Endothelial cell of umbilical vein (primary cell): ENCODE measurements at regions not wholly inside any gene's neighbourhood (a gene's known extent, or its start where the extent isn't known, plus 50 kb on each side); places are given as distances from the start of the nearest gene placed in this dataset.

Experiments used
- BruUV-seq: library from RNA; stranded (reverse); fragments of 400-500 nt; replicated peaks from 2 replicates; lab custom pipeline; 2021; lab: Mats Ljungman, UMichigan
- CTCF ChIA-PET: fragments of 300-600, 350-600 bp; sonication (Branson Sonifier 250); formaldehyde crosslinking; loops from one replicate; lab custom pipeline; 2021; ENCODE audit warnings: antibody characterized with exemption, inconsistent platforms; lab: Charles Lee
- POLR2A ChIA-PET: fragments of 300-600, 350-600 bp; sonication (Branson Sonifier 250); formaldehyde crosslinking; loops from one replicate; lab custom pipeline; 2021; ENCODE audit warnings: antibody characterized with exemption, inconsistent platforms; lab: Charles Lee
- DNase-seq: peaks from one replicate; pipeline ENCODE4 v3.0.0-alpha.2; 2011; ENCODE audit warnings: low read depth, low spot score
- FAIRE-seq: peaks from 2 replicates; lab custom pipeline; 2011; peaks lifted over from hg19 to GRCh38; lab: Jason Lieb, UNC
- H2AFZ ChIP-seq: 2 replicates; pipeline ENCODE4 v1.6.0; 2012; ENCODE audit warnings: low read depth, low read length, control low read depth, inconsistent platforms
- H3K27ac ChIP-seq: 2 replicates; pipeline ENCODE4 v1.5.1; 2011; ENCODE audit warnings: low read depth, mild to moderate bottlenecking, control low read depth, low read length, moderate library complexity; ENCODE audit not compliant: insufficient read depth
- H3K27me3 ChIP-seq, 2 experiments: 2 replicates each; pipeline versions ENCODE4 v1.6.0 to v1.6.1; 2011; ENCODE audit warnings: low read length in 2 of 2, mixed read lengths in 1 of 2; ENCODE audit not compliant: control insufficient read depth in 2 of 2, insufficient read depth in 2 of 2
- H3K36me3 ChIP-seq, 2 experiments: 2 replicates in 1 of 2; 3 replicates in 1 of 2; pipeline ENCODE4 v1.5.1; 2011; ENCODE audit warnings: low read length in 2 of 2, mild to moderate bottlenecking in 1 of 2, moderate library complexity in 1 of 2; ENCODE audit not compliant: control insufficient read depth in 2 of 2, insufficient read depth in 2 of 2; ENCODE audit errors: extremely low read depth in 1 of 2
- H3K4me1 ChIP-seq: 3 replicates; pipeline ENCODE4 v1.5.1; 2011; ENCODE audit warnings: mild to moderate bottlenecking, low read length; ENCODE audit not compliant: control insufficient read depth, insufficient read depth; ENCODE audit errors: extremely low read depth
- H3K4me2 ChIP-seq: 2 replicates; pipeline ENCODE4 v1.6.1; 2011; ENCODE audit warnings: low read length, control low read depth, mixed read lengths; ENCODE audit not compliant: insufficient read depth
- H3K4me3 ChIP-seq, 3 experiments: fragments of 200-600 bp in 1 of 3; sonication (generic), shearing (Covaris generic) in 1 of 3; replicated peaks in 1 of 3; 2 replicates each; pipeline ENCODE4 v1.5.1; 2011 to 2016; ENCODE audit warnings: control low read depth in 3 of 3, low read length in 3 of 3, mild to moderate bottlenecking in 2 of 3, inconsistent platforms in 1 of 3, low read depth in 1 of 3, moderate library complexity in 1 of 3; ENCODE audit not compliant: insufficient read depth in 1 of 3
- H3K79me2 ChIP-seq: 2 replicates; pipeline ENCODE4 v1.6.0; 2012; ENCODE audit warnings: low read length, inconsistent platforms; ENCODE audit not compliant: control insufficient read depth, insufficient read depth
- H3K9ac ChIP-seq: replicated peaks from 2 replicates; pipeline ENCODE3; 2011; ENCODE audit warnings: low read length, control low read depth; ENCODE audit not compliant: insufficient read depth; ENCODE audit errors: extremely low read depth
- H3K9me1 ChIP-seq: replicated peaks from 3 replicates; pipeline ENCODE4 v1.6.0; 2011; ENCODE audit warnings: mild to moderate bottlenecking, low read length; ENCODE audit not compliant: control insufficient read depth, insufficient read depth; ENCODE audit errors: extremely low read depth
- H3K9me3 ChIP-seq: replicated peaks from 2 replicates; pipeline ENCODE4 v1.5.1; 2012; ENCODE audit warnings: low read length, inconsistent platforms; ENCODE audit not compliant: control insufficient read depth, insufficient read depth
- H4K20me1 ChIP-seq: replicated peaks from 2 replicates; pipeline ENCODE3; 2011; ENCODE audit warnings: mild to moderate bottlenecking, low read length; ENCODE audit not compliant: control insufficient read depth, insufficient read depth; ENCODE audit errors: extremely low read depth
- CTCF ChIP-seq, 2 donors: IDR thresholded peaks; 1 replicate in 1 of 2; 2 replicates in 1 of 2; pipeline ENCODE4 v1.5.1; 2011; ENCODE audit warnings: low read length in 2 of 2, mild to moderate bottlenecking in 2 of 2, moderate library complexity in 2 of 2, control low read depth in 1 of 2, inconsistent platforms in 1 of 2, low read depth in 1 of 2; ENCODE audit not compliant: insufficient read depth in 1 of 2; ENCODE audit errors: extremely low read depth in 1 of 2
- EZH2 ChIP-seq: IDR thresholded peaks from 2 replicates; pipeline ENCODE4 v1.6.1; 2012; ENCODE audit warnings: borderline replicate concordance, low read depth, mild to moderate bottlenecking, moderate library complexity, low read length, inconsistent platforms; ENCODE audit not compliant: severe bottlenecking
- FOS ChIP-seq: IDR thresholded peaks from 2 replicates; pipeline ENCODE4 v1.6.1; 2011; ENCODE audit warnings: mild to moderate bottlenecking, low read length, moderate library complexity, borderline replicate concordance; ENCODE audit not compliant: insufficient read depth
- GATA2 ChIP-seq: IDR thresholded peaks from 2 replicates; pipeline ENCODE4 v1.7.0; 2011; ENCODE audit warnings: low read depth, mild to moderate bottlenecking, moderate library complexity, mixed read lengths, low read length; ENCODE audit not compliant: insufficient read length, insufficient read depth
- JUN ChIP-seq: IDR thresholded peaks from 2 replicates; pipeline ENCODE4 v1.6.1; 2011; ENCODE audit warnings: borderline replicate concordance, low read depth; ENCODE audit not compliant: insufficient read length, insufficient read depth
- MYC ChIP-seq: IDR thresholded peaks from one replicate; pipeline ENCODE4 v1.6.1; 2011; ENCODE audit warnings: mild to moderate bottlenecking, low read depth, low read length
- POLR2A ChIP-seq: IDR thresholded peaks from 2 replicates; pipeline ENCODE4 v1.6.1; 2012; ENCODE audit warnings: low read depth, mild to moderate bottlenecking, control low read depth, low read length
- POLR2AphosphoS5 ChIP-seq: IDR thresholded peaks from 2 replicates; pipeline ENCODE4 v1.6.1; 2012; ENCODE audit warnings: low read depth, mild to moderate bottlenecking, control low read depth, low read length, moderate library complexity; ENCODE audit not compliant: insufficient read depth
- dilution Hi-C: fragments of 300-500 bp; cut with MboI; formaldehyde crosslinking; loops from one replicate; pipeline ENCODE4 v1.15.0; 2019; ENCODE audit warnings: low sequenced_read_pairs; ENCODE audit not compliant: extremely low pct_ligation_motif_present
- intact Hi-C: fragments of 100-400 bp; cut with micrococcal nuclease; formaldehyde crosslinking; loops from one replicate; pipeline ENCODE4 v1.10.0; 2022
- TF ChIP-seq, protein P1 (sequence below): IDR thresholded peaks from 2 replicates; pipeline ENCODE4 v1.6.1; 2011; ENCODE audit not compliant: insufficient read depth, insufficient read length

GRCh38 chr10:60488111-60488669 is 98.5 kb upstream of the ANK3 start:
- intact Hi-C loops (no loop called here), dilution Hi-C loops (no loop called here)
- Histone ChIP-seq H3K27me3 (peaks cover 0 to 3% of the 10 kb centered on the region in 2 experiments), H3K9me1 (no peaks in the 10 kb centered on the region), H3K27ac (no peak overlapping the region), H3K79me2 (no peaks in the 10 kb centered on the region), H3K4me2 (no peak overlapping the region), H2AFZ (no peak overlapping the region), H3K36me3 (no peaks in the 10 kb centered on the region), H4K20me1 (no peaks in the 10 kb centered on the region), H3K9me3 (no peaks in the 10 kb centered on the region), H3K4me3 (no peak overlapping the region), H3K4me1 (no peaks in the 10 kb centered on the region), H3K9ac (no peak overlapping the region)
- ChIA-PET CTCF (no interaction called here), POLR2A (no interaction called here)
- TF ChIP-seq FOS (no peak), EZH2 (no peak), GATA2 (no peak), MYC (no peak), POLR2A (no peak), JUN (no peak), POLR2AphosphoS5 (no peak), CTCF (IDR thresholded peaks at IDR 0.05; ENCODE audit: extremely low read depth in 1 of 2, insufficient read depth in 1 of 2, low read depth in 1 of 2, low read length in 2 of 2) (no peak)
- TF ChIP-seq, protein P1, sequence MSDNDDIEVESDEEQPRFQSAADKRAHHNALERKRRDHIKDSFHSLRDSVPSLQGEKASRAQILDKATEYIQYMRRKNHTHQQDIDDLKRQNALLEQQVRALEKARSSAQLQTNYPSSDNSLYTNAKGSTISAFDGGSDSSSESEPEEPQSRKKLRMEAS = no peak
- no peak for FAIRE-seq
- BruUV-seq = no TSS peak
- no peak for DNase-seq
